ENCODE measurements at regions not wholly inside any gene's neighbourhood (a gene's known extent, or its start where the extent isn't known, plus 50 kb on each side); places are given as distances from the start of the nearest gene placed in this dataset.

DNA sequence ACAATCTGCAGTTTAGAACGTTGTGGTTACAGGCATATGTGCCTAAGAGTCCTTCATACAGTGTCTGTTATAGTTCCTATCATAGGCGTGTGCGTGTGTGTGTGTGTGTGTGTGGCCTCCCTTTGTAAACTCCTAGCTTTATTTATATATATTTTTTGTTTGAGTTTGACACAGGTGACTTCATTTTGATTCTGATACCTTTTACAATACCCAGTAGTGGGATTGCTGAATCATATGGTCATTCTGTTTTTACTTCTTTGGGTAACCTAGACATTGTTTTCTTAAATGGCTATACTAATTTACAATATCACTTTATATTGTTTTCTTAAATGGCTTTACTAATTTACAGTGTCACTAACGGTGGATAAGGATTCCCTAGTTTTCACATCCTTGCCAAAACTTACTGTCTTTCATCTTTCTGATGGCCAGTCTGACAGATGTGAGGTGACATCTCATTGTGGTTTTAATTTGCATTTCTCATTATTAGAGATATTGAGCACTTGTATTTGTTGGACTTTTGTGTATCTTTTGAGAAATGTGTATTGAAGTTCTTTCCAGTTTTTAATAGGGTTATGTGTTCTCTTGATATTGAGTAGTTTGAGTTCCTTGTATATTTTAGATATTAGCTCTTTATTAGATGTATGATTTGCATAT is 211.1 kb upstream of the NUDT6 start (continued):
- TF ChIP-seq, protein P1, sequence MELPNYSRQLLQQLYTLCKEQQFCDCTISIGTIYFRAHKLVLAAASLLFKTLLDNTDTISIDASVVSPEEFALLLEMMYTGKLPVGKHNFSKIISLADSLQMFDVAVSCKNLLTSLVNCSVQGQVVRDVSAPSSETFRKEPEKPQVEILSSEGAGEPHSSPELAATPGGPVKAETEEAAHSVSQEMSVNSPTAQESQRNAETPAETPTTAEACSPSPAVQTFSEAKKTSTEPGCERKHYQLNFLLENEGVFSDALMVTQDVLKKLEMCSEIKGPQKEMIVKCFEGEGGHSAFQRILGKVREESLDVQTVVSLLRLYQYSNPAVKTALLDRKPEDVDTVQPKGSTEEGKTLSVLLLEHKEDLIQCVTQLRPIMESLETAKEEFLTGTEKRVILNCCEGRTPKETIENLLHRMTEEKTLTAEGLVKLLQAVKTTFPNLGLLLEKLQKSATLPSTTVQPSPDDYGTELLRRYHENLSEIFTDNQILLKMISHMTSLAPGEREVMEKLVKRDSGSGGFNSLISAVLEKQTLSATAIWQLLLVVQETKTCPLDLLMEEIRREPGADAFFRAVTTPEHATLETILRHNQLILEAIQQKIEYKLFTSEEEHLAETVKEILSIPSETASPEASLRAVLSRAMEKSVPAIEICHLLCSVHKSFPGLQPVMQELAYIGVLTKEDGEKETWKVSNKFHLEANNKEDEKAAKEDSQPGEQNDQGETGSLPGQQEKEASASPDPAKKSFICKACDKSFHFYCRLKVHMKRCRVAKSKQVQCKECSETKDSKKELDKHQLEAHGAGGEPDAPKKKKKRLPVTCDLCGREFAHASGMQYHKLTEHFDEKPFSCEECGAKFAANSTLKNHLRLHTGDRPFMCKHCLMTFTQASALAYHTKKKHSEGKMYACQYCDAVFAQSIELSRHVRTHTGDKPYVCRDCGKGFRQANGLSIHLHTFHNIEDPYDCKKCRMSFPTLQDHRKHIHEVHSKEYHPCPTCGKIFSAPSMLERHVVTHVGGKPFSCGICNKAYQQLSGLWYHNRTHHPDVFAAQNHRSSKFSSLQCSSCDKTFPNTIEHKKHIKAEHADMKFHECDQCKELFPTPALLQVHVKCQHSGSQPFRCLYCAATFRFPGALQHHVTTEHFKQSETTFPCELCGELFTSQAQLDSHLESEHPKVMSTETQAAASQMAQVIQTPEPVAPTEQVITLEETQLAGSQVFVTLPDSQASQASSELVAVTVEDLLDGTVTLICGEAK (IDR thresholded peaks at IDR 0.05; ENCODE audit: borderline replicate concordance), result peak; percentile 34; the same call in 1 of the 2 replicates
- no peak for TF ChIP-seq EP300 (IDR thresholded peaks at IDR 0.05; ENCODE audit: borderline replicate concordance in 1 of 2, control insufficient read depth in 1 of 2, low read depth in 2 of 2, low read length in 2 of 2)
- no peak for TF ChIP-seq SUZ12 (IDR thresholded peaks at IDR 0.05; ENCODE audit: unreplicated experiment)
- TF ChIP-seq NFYB (IDR thresholded peaks at IDR 0.05; ENCODE audit: insufficient read depth, low read depth, low read length), result no peak
- TF ChIP-seq RUNX3 (IDR thresholded peaks at IDR 0.05; ENCODE audit: low read length), result peak; percentile 78
- TF ChIP-seq, protein P2, sequence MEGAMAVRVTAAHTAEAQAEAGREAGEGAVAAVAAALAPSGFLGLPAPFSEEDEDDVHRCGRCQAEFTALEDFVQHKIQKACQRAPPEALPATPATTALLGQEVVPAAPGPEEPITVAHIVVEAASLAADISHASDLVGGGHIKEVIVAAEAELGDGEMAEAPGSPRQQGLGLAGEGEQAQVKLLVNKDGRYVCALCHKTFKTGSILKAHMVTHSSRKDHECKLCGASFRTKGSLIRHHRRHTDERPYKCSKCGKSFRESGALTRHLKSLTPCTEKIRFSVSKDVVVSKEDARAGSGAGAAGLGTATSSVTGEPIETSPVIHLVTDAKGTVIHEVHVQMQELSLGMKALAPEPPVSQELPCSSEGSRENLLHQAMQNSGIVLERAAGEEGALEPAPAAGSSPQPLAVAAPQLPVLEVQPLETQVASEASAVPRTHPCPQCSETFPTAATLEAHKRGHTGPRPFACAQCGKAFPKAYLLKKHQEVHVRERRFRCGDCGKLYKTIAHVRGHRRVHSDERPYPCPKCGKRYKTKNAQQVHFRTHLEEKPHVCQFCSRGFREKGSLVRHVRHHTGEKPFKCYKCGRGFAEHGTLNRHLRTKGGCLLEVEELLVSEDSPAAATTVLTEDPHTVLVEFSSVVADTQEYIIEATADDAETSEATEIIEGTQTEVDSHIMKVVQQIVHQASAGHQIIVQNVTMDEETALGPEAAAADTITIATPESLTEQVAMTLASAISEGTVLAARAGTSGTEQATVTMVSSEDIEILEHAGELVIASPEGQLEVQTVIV (IDR thresholded peaks at IDR 0.05; ENCODE audit: borderline replicate concordance, partially characterized antibody), result no peak
- TF ChIP-seq, protein P3, sequence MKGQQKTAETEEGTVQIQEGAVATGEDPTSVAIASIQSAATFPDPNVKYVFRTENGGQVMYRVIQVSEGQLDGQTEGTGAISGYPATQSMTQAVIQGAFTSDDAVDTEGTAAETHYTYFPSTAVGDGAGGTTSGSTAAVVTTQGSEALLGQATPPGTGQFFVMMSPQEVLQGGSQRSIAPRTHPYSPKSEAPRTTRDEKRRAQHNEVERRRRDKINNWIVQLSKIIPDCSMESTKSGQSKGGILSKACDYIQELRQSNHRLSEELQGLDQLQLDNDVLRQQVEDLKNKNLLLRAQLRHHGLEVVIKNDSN (IDR thresholded peaks at IDR 0.05; ENCODE audit: borderline replicate concordance, extremely low read length, insufficient read depth, low read depth, low read length), result no peak
- peak; percentile 86 for TF ChIP-seq JUNB (IDR thresholded peaks at IDR 0.05)
- TF ChIP-seq CHD4 (IDR thresholded peaks at IDR 0.05), result no peak
- TF ChIP-seq YBX1 (IDR thresholded peaks at IDR 0.05), result no peak
- TF ChIP-seq SMAD5 (IDR thresholded peaks at IDR 0.05; ENCODE audit: low read depth), result no peak
- no peak for TF ChIP-seq BACH1 (IDR thresholded peaks at IDR 0.05; ENCODE audit: borderline replicate concordance)
- TF ChIP-seq IKZF1 (conservative IDR thresholded peaks at IDR 0.05), result no peak
- TF ChIP-seq, protein P4, sequence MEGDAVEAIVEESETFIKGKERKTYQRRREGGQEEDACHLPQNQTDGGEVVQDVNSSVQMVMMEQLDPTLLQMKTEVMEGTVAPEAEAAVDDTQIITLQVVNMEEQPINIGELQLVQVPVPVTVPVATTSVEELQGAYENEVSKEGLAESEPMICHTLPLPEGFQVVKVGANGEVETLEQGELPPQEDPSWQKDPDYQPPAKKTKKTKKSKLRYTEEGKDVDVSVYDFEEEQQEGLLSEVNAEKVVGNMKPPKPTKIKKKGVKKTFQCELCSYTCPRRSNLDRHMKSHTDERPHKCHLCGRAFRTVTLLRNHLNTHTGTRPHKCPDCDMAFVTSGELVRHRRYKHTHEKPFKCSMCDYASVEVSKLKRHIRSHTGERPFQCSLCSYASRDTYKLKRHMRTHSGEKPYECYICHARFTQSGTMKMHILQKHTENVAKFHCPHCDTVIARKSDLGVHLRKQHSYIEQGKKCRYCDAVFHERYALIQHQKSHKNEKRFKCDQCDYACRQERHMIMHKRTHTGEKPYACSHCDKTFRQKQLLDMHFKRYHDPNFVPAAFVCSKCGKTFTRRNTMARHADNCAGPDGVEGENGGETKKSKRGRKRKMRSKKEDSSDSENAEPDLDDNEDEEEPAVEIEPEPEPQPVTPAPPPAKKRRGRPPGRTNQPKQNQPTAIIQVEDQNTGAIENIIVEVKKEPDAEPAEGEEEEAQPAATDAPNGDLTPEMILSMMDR (IDR thresholded peaks at IDR 0.05 in 2 of 3, conservative IDR thresholded peaks at IDR 0.05 in 1 of 3; ENCODE audit: control insufficient read depth in 2 of 3, extremely low read depth in 1 of 3, insufficient read depth in 1 of 3, low read depth in 3 of 3, low read length in 3 of 3), result no peak
- TF ChIP-seq, protein P5, sequence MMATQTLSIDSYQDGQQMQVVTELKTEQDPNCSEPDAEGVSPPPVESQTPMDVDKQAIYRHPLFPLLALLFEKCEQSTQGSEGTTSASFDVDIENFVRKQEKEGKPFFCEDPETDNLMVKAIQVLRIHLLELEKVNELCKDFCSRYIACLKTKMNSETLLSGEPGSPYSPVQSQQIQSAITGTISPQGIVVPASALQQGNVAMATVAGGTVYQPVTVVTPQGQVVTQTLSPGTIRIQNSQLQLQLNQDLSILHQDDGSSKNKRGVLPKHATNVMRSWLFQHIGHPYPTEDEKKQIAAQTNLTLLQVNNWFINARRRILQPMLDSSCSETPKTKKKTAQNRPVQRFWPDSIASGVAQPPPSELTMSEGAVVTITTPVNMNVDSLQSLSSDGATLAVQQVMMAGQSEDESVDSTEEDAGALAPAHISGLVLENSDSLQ (IDR thresholded peaks at IDR 0.05), result peak; percentile 74
- TF ChIP-seq NR2C2 (IDR thresholded peaks at IDR 0.05; ENCODE audit: borderline replicate concordance, control insufficient read depth, insufficient read length, low read depth), result no peak
- TF ChIP-seq NFYA (IDR thresholded peaks at IDR 0.05; ENCODE audit: borderline replicate concordance, low read depth, low read length), result no peak
